SK-N-SH (cell line): ENCODE measurements at regions not wholly inside any gene's neighbourhood (a gene's known extent, or its start where the extent isn't known, plus 50 kb on each side); places are given as distances from the start of the nearest gene placed in this dataset.

Source experiments
- CTCF ChIA-PET: fragments of 300-600, 350-600 bp; formaldehyde crosslinking; extraction: SDS; loops from one replicate; lab custom pipeline; 2021; lab: Yijun Ruan, JAX
- POLR2A ChIA-PET: fragments of 350-600 bp; sonication (Branson Sonifier 250); formaldehyde crosslinking; extraction: SDS; loops from one replicate; lab custom pipeline; 2020; ENCODE audit warnings: antibody characterized with exemption, inconsistent platforms; lab: Yijun Ruan, JAX
- DNase-seq: peaks from one replicate; pipeline ENCODE4 v3.0.0; 2012
- H2AFZ ChIP-seq: fragments of 200-600 bp; sonication (generic); 2 replicates; pipeline ENCODE4 v1.8.1; 2016; ENCODE audit warnings: antibody characterized with exemption, mild to moderate bottlenecking, low read depth
- H3F3A ChIP-seq: fragments of 200-600 bp; sonication (generic); replicated peaks from 2 replicates; pipeline ENCODE3; 2016; ENCODE audit warnings: antibody characterized with exemption, mild to moderate bottlenecking; ENCODE audit not compliant: insufficient read depth
- H3K27ac ChIP-seq, 2 experiments: fragments of 200-500 bp in 1 of 2; fragments of 200-600 bp in 1 of 2; sonication (Bioruptor generic) in 1 of 2; sonication (generic), shearing (Covaris generic) in 1 of 2; 2 replicates each; pipeline versions ENCODE4 v1.5.1 to v1.6.1; 2014 to 2016; ENCODE audit warnings: low read depth in 2 of 2, inconsistent platforms in 1 of 2, low read length in 1 of 2, mild to moderate bottlenecking in 1 of 2, mixed read lengths in 1 of 2
- H3K27me3 ChIP-seq: fragments of 200-600 bp; sonication (generic), shearing (Covaris generic); 2 replicates; pipeline ENCODE4 v1.6.1; 2016; ENCODE audit warnings: mixed run types; ENCODE audit not compliant: insufficient read depth
- H3K36me3 ChIP-seq, 2 experiments: fragments of 200-500 bp in 1 of 2; fragments of 200-600 bp in 1 of 2; sonication (Bioruptor generic) in 1 of 2; sonication (generic) in 1 of 2; replicated peaks in 1 of 2; 2 replicates each; pipeline versions ENCODE3 to v1.5.1; 2014 to 2016; ENCODE audit warnings: low read length in 1 of 2, mild to moderate bottlenecking in 1 of 2; ENCODE audit not compliant: insufficient read depth in 2 of 2, control insufficient read depth in 1 of 2
- H3K4me1 ChIP-seq, 2 experiments: fragments of 200-500 bp in 1 of 2; fragments of 200-600 bp in 1 of 2; sonication (Bioruptor generic) in 1 of 2; sonication (generic), shearing (Covaris generic) in 1 of 2; 2 replicates each; pipeline versions ENCODE4 v1.5.1 to v1.6.1; 2014 to 2016; ENCODE audit warnings: low read depth in 1 of 2, low read length in 1 of 2, mixed run types in 1 of 2; ENCODE audit not compliant: insufficient read depth in 2 of 2, control insufficient read depth in 1 of 2
- H3K4me2 ChIP-seq: fragments of 200-600 bp; sonication (generic), shearing (Covaris generic); 2 replicates; pipeline ENCODE4 v1.6.1; 2017; ENCODE audit warnings: mixed run types
- H3K4me3 ChIP-seq, 2 experiments: fragments of 200-500 bp in 1 of 2; fragments of 200-600 bp in 1 of 2; sonication (Bioruptor generic) in 1 of 2; sonication (generic), shearing (Covaris generic) in 1 of 2; 2 replicates each; pipeline versions ENCODE4 v1.5.1 to v1.8.1; 2014 to 2016; ENCODE audit warnings: low read depth in 2 of 2, inconsistent platforms in 1 of 2, low read length in 1 of 2, mild to moderate bottlenecking in 1 of 2, mixed read lengths in 1 of 2, moderate library complexity in 1 of 2
- H3K79me2 ChIP-seq: fragments of 200-600 bp; sonication (generic); 2 replicates; pipeline ENCODE4 v1.8.1; 2017; ENCODE audit warnings: mild to moderate bottlenecking; ENCODE audit not compliant: insufficient read depth
- H3K9ac ChIP-seq: fragments of 200-600 bp; sonication (generic); 2 replicates; pipeline ENCODE4 v1.6.1; 2017; ENCODE audit warnings: mixed run types
- H3K9me2 ChIP-seq: fragments of 200-600 bp; sonication (generic); 2 replicates; pipeline ENCODE4 v1.6.1; 2017; ENCODE audit warnings: mixed run types
- H3K9me3 ChIP-seq: fragments of 200-600 bp; sonication (generic); 2 replicates; pipeline ENCODE4 v1.6.1; 2017; ENCODE audit warnings: mixed run types, mild to moderate bottlenecking, moderate library complexity
- H4K20me1 ChIP-seq: fragments of 200-600 bp; sonication (generic); 2 replicates; pipeline ENCODE4 v1.6.1; 2017; ENCODE audit warnings: mild to moderate bottlenecking, mixed run types; ENCODE audit not compliant: insufficient read depth
- CTCF ChIP-seq: fragments of 200-600 bp; sonication (generic); IDR thresholded peaks from 2 replicates; pipeline ENCODE4 v1.6.1; 2017; ENCODE audit warnings: antibody characterized with exemption, mild to moderate bottlenecking, moderate library complexity
- FOXJ3 ChIP-seq: sonication (generic); formaldehyde crosslinking; IDR thresholded peaks from 2 replicates; pipeline ENCODE4 v1.5.1; 2020; ENCODE audit warnings: mild to moderate bottlenecking, missing genetic modification reagents
- PBX3 ChIP-seq: IDR thresholded peaks from 2 replicates; pipeline ENCODE4; 2012
- REST ChIP-seq: IDR thresholded peaks from 2 replicates; pipeline ENCODE4 v1.6.1; 2012; ENCODE audit warnings: mild to moderate bottlenecking, low read depth, low read length, moderate library complexity
- USF1 ChIP-seq: IDR thresholded peaks from 2 replicates; pipeline ENCODE4 v1.4.0; 2012; ENCODE audit warnings: low read depth, borderline replicate concordance
- YY1 ChIP-seq: IDR thresholded peaks from 2 replicates; pipeline ENCODE4 v1.4.0; 2012; ENCODE audit warnings: low read depth, mild to moderate bottlenecking
- WGBS: methylation state at CpG from one replicate; pipeline ENCODE4 v1.1.6; 2017; ENCODE audit warnings: low lambda C conversion rate; 5-methylcytosine and 5-hydroxymethylcytosine counted together

GRCh38 chr2:122150524-122151280 is 395.3 kb downstream of the TSN start (continued):
- no peak for TF ChIP-seq CTCF

- no peak overlapping the region for H3K27ac ChIP-seq
- TF ChIP-seq REST (no peak), USF1 (no peak), PBX3 (no peak), FOXJ3 (CRISPR knock-in tag) (no peak), YY1 (no peak)
- no peak overlapping the region for H2AFZ ChIP-seq
- no peak overlapping the region for H3K4me2 ChIP-seq
- H3K9me3 ChIP-seq: no peaks in the 10 kb centered on the region
- no peak overlapping the region for H3K9ac ChIP-seq
- no peaks in the 10 kb centered on the region for H4K20me1 ChIP-seq
- H3K27me3 ChIP-seq: no peaks in the 10 kb centered on the region
- no peak for DNase-seq
- H3K36me3 ChIP-seq: no peaks in the 10 kb centered on the region
- 3% methylated on average over 3 of the region's 3 CpGs for WGBS
- ChIA-PET POLR2A (no interaction called here), CTCF (no interaction called here)
- H3F3A ChIP-seq: no peaks in the 10 kb centered on the region
- peaks cover 0 to 2% of the 10 kb centered on the region in 2 experiments; a peak in 1 of 4 replicates for H3K4me1 ChIP-seq
- no peak overlapping the region for H3K4me3 ChIP-seq
- H3K79me2 ChIP-seq: no peaks in the 10 kb centered on the region
- H3K9me2 ChIP-seq: no peaks in the 10 kb centered on the region
Observed at GRCh38 chr2:122152571-122152970, 397.1 kb downstream of the TSN start.
